ENCODE measurements at regions not wholly inside any gene's neighbourhood (a gene's known extent, or its start where the extent isn't known, plus 50 kb on each side); places are given as distances from the start of the nearest gene placed in this dataset.

- no peak for DNase-seq (ENCODE audit: low read depth in 3 of 3, low spot score in 2 of 3)
These were observed 155.6 kb downstream of the CD83 start for GRCh38 chr6:14273191-14273590.

DNA sequence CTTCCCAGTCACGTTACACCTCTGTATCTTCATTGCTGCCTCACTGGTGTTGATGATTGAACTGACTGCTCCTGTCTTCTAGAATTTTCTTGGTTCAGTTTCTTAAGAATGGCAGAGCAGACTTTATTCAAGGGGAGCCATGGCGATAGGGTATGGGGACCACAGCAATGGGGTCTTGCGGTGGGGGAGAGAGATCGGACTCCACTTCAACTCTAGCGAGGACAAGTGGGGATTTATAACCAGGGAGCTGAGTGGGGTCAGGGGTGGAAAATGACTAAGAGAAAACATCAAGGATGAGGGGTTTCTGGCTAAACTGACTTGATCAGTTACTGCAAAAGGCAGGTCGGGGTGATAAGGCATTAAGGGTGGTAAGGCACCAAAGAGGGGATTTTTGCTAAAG is 156.4 kb downstream of the CD83 start:
- no peak for DNase-seq (ENCODE audit: low read depth in 3 of 3, low spot score in 2 of 3)

DNA sequence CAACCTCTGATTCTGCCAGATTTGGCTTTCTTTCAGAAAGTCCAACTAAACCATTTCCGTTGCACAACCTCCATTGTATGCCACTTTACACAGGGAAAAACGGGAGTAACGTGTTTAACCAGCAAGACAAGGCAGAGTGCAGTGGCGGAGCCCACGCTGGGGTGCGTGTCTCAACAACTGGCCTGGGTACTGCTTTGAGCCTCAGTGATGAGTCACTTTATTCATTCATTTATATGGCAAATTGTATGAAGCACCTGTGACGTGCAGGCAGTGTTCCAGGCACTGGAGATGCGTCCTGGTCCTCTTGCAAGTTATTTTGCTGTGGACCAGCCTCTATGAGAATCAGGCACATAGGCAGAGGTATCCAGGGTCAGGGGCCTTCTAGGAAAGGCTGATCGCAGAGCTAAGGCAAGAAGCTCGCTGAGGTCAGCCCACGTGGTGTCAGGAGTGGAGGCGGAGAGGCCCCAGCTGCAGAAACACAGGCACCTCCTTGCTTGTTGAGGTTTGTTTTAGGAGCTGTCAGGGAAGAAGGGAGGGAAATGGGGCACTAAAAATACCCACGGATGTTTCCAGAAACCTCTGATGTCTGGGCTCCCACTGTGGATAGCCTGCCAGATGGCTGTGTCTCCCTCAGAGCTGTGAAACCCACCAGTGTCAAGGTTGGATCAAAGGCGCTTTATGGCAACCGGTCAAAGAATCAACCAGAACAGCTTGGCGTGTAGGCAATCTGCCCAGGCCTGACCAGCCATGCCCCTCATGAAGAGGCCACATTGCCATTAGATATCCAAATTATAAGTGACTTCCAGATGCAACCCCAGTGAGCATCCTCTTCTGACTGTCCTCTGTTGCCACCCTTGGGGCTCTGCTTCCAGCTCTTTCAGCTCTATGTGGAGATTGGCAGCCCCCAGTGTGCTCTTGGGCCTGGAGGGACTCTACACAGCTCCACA is 157.2 kb downstream of the CD83 start:
- DNase-seq (ENCODE audit: low read depth in 3 of 3, low spot score in 2 of 3): no peak

DNA sequence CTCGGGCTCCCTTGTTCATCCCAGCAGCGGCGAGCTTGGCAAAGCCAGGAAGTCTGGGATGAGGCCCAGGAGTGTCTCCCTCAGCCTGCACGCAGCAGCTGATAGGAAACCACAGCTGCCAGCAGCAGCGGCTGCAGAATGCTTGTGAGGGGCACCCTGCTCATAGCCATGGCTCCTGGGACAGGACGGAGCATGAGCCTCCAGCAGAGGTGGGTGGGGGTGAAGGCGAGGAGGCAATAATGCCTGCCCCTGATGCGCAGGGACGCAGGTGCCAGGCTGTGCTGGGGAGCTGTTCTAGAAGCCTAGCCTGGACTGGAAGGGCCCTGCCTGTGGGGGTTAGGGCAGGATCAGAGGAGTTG is 157.9 kb downstream of the CD83 start:
- no peak for DNase-seq (ENCODE audit: low read depth in 3 of 3, low spot score in 2 of 3)

DNA sequence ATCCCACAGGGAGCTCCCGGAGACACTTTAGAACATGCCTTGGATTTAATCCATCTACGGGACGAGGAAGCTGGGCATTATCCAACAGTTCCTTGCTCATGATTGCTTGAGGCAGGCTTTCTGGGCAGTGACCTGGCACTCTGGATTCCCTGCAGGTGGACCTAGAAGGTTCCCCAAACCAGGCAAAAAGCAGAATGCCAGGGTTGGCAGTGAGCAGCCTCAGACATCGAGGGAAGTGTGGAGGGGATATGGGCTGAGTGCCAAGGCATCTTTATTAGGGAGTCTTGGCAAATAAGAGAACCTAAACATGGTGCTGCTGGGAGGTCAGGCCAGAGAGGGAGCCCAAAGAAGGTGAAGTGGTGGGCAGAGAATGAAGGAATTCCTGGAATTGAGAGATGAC is 158.5 kb downstream of the CD83 start:
- no peak for DNase-seq (ENCODE audit: low read depth in 3 of 3, low spot score in 2 of 3)

- DNase-seq (ENCODE audit: low read depth in 3 of 3, low spot score in 2 of 3): no peak
These were observed 159.3 kb downstream of the CD83 start for GRCh38 chr6:14276667-14277404.

DNA sequence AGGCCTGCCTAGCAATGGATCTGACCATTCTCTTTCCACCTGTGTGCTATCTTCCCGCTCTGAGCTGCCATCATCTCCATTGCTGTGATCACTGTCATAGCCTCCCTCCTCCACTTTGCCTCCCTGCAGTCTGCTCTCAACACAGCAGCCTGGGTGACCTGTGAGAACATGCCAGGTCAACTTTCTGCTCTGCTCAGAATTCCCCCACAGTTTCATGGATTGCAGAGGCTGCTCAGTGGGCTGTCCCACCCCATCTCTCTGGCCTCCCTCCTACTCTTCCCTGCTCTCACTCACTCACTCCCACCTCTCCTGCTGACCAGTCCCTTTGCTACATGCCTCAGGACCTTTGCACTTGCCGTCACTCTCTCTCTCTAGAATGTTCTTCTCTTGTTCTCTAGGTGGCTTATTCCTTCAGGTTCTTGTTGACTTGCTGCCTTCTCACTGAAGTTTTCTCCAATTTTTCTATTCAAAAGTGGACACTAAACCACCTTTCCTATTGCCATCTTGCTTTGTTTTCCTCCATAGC is 159.9 kb downstream of the CD83 start:
- no peak for DNase-seq (ENCODE audit: low read depth in 3 of 3, low spot score in 2 of 3)

- DNase-seq (ENCODE audit: low read depth in 3 of 3, low spot score in 2 of 3): no peak
These were observed 160.4 kb downstream of the CD83 start for GRCh38 chr6:14278006-14278405.

GRCh38 chr6:14278446-14278845 is 160.9 kb downstream of the CD83 start:
- DNase-seq (ENCODE audit: low read depth in 3 of 3, low spot score in 2 of 3): no peak

DNA sequence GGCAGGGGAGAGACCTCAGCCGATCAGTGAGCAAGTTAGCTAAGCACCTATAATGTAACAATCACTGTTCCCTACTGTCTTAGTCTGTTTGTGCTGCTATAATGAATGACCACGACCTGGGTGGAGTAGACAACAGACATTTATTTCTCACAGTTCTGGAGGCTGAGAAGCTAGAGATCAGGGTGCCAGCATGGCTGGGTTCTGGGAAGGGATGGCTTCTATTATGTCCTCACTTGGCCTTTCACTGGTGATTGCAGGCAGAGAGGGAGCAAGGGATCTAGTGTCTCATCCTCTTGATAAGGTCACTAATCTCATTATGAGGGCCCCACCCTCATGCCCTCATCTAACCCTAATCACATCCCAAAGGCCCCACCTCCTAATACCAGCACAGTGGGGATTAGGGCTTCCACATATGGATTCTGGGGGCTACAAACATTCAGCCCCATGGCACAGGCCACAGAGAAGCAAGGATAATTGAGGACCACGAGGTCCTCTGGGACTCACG is 162.5 kb downstream of the CD83 start:
- DNase-seq (ENCODE audit: low read depth in 3 of 3, low spot score in 2 of 3): no peak

- DNase-seq (ENCODE audit: low read depth in 3 of 3, low spot score in 2 of 3): no peak
These were observed 163.3 kb downstream of the CD83 start for GRCh38 chr6:14280766-14281293.

- no peak for DNase-seq (ENCODE audit: low read depth in 3 of 3, low spot score in 2 of 3)
These were observed 164.5 kb downstream of the CD83 start for GRCh38 chr6:14281811-14282660.

GRCh38 chr6:14282854-14283505 is 165.4 kb downstream of the CD83 start:
- DNase-seq (ENCODE audit: low read depth in 3 of 3, low spot score in 2 of 3): no peak

GRCh38 chr6:14283600-14284235 is 166.1 kb downstream of the CD83 start:
- no peak for DNase-seq (ENCODE audit: low read depth in 3 of 3, low spot score in 2 of 3)

GRCh38 chr6:14284969-14285590 is 167.5 kb downstream of the CD83 start:
- no peak for DNase-seq (ENCODE audit: low read depth in 3 of 3, low spot score in 2 of 3)

- no peak for DNase-seq (ENCODE audit: low read depth in 3 of 3, low spot score in 2 of 3)
These were observed 168.6 kb downstream of the CD83 start for GRCh38 chr6:14286144-14286543.

DNA sequence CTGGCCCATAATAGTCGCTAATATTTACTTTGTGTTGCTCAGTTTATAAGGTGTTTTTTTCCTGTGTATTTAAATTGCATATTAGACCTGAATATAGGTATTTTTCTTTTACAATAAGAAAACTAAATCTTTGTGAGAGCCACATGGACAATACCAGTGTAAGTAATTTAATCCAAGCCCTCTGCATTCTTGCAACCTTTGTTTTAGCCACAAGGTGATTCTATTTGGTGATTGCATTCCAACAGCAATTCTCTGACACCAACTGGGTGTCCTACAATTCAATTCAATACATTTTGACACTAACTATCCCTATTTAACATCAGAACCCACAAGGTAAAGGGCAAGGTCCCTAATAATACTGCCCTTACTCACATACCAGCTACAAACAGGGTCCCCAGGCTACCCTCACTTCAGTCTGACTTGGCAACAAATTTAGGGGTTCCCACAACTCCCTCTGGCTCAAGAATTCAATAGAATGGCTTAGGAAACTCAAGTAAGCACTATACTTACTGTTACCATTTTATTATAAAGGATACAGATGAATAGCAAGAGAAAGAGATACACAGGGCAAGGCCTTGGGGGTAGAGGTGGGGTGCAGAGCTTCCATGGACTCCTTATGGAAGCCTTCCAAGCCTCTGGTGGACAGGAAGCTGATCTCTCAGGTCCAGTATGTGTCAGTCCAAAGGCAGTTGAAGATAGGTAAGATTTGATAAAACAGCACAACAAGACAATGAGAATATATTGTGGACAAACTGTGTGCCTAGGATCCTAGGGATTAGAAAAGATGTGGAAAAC is 169.3 kb downstream of the CD83 start:
- no peak for DNase-seq (ENCODE audit: low read depth in 3 of 3, low spot score in 2 of 3)

DNA sequence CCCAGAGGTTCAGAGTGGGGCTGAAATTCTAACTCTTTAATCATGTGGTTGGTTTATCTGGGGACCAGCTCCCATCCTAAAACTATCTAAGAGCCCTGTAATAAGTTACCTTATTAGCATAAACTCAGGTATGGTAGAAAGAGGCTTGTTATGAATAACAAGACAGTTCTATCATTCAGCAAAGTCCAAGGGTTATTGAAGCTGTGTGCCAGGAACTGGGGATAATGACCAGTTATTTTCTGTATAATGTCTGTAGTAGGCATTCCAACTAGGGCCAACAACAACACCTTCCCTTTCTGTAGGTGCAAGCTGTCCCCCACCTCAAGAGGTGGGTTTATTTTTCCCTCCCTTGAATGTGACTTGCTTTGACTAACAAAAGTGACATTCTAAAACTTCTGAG is 170.1 kb downstream of the CD83 start:
- no peak for DNase-seq (ENCODE audit: low read depth in 3 of 3, low spot score in 2 of 3)

All from right renal cortex interstitium (tissue), 3 donors.